ENCODE measurements at regions not wholly inside any gene's neighbourhood (a gene's known extent, or its start where the extent isn't known, plus 50 kb on each side); places are given as distances from the start of the nearest gene placed in this dataset.
"Not testable (repeated sequence)": the region's sequence is repeated elsewhere in the genome, so short reads cannot be mapped to it uniquely, and the experiment has no call there.

DNA sequence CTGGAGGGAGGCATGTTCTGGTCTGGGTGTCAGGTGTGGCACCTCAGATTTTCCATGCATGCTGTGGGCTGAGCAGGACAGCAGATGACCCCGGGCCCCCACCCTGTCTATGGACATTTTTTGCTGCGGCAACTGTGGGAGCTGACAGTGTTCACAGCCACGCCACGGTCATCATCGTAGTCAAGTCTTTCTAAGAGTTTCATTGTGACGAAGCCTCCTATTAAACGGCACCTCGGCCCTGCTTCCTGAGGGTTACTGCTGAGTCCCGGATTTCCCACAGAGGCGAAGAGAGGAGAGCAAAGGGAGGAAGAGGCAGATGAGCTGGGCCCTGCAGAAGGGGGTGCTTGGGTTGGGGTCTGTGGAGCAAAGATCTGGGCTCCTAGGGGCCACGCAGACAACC, 152.1 kb upstream of the POTEB2 start:
- DNase-seq = not testable (repeated sequence)

DNA sequence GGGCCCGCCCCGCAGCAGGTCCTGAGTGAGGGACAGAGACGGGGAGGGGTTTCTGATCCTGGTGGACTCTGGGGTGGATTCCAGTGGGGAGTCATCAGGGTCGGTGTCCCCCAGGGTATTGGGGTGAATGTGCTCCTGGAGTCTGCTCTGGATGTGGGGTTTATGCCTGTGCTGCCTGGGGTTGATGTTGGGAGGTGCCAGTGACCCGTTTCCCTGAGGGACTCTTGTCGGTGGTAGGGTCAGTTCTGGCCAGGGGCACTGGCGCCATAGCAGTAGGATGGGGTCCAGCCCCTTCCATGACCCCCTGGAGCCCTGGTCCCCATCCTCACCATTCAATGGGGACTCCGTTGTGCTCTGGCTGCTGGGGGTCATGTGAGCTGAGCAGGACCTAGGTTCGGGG, 151.2 kb upstream of the POTEB2 start:
- not testable (repeated sequence) for DNase-seq

DNA sequence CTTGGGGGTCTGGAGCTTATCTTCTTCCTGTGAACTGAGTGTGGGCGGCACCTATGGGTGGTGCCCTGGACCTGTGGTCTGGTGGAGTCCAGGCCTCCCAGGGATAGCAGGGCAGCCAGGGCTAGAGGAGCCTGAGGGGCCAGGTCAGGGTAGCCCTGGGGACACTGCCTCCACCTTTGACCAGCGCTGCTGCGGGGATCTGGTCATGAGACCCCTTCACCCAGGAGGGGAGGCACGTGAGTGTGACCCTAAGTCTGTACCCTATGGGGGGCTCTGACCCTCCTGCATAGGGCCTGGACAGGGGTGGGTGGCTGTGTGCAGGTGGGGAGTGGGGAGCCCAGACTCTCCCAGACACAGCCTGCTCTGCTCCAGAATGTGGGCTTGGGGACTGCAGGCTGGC, 150.5 kb upstream of the POTEB2 start:
- DNase-seq = not testable (repeated sequence)

- not testable (repeated sequence) for DNase-seq
Observed at GRCh38 chr15:21015171-21015570, 149.1 kb upstream of the POTEB2 start.

DNA sequence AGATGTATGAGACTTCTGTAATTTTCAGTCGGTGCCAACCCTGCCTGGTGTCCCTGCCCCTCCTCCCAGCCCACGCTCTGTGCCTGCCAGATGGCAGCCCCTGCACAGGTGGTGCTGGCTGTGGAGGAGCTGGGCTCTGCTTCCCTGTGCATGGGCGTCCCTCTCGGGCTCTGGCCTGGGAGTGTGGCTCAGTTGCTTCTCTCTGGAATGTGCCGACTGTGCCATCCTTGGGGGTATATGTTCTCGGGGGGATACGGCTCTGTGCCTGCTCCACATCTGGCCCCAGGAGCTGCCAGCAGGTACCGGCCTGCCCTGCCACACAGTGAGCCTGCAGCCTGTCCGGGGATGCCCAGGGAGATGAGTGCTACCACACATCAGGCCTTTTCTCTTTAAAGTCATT, 147.2 kb upstream of the POTEB2 start:
- DNase-seq = not testable (repeated sequence)

DNA sequence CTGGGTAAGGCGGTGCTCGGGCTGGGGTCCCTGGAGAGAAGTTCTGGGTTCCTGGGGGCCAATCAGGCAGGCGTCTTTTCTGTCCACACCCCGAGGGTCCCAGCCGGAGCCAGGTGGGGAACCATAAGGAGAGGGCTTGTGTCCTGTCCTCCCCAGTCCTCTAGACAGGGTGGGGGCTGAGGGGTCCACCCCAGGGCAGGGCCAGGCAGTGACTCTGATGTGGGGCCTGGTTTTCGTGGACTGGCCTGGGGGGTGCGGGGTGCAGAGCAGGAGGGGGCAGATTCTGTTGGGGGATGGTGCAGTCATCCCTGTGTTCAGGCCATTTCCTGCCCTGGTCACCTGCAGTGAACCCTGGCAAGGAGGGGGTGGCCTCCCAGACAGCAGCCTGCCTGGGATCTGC, 143.5 kb upstream of the POTEB2 start:
- DNase-seq = not testable (repeated sequence)

GRCh38 chr15:21003459-21003858, 137.3 kb upstream of the POTEB2 start:
- not testable (repeated sequence) for DNase-seq

DNA sequence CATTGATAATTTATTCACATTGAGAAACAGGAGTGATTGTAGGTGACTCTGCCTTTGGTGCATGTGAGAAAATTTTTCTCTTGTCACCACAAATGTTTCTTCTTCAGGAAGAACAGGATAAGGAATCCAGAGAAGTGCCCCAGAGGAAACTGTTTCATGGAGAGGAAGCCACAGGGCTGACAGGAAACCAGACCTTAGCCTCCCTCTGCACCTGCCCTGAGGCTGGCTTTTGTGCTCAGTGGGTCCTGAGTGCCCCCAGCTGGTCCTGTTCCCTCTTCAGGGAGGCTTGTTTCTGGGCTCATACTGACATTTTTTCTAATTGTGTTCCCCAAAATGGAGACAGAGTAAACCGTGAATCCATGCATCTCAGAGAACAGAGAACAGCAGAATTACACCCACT, 135.8 kb upstream of the POTEB2 start:
- DNase-seq = not testable (repeated sequence)

DNA sequence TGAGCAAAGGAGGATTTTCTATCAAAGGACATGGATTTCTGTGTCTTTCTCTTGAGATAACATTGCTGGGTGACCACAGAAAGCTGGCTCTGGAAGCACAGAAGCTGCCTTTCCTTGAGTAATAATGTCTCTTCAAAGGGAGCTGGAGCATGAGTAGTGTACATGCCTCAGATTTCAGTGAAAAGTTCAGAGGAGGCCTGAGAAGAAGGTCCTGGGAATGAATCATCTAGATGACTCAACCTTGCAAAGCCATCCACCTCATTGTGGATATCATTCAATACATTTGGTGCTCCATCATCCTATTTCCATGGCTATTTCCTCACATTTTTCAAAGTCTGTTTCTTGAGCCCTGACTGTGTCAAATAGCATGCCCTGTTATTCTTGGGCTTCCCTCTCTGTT, 125.6 kb upstream of the POTEB2 start:
- not testable (repeated sequence) for DNase-seq

GRCh38 chr15:20991253-20991652, 125.1 kb upstream of the POTEB2 start:
- not testable (repeated sequence) for DNase-seq

DNA sequence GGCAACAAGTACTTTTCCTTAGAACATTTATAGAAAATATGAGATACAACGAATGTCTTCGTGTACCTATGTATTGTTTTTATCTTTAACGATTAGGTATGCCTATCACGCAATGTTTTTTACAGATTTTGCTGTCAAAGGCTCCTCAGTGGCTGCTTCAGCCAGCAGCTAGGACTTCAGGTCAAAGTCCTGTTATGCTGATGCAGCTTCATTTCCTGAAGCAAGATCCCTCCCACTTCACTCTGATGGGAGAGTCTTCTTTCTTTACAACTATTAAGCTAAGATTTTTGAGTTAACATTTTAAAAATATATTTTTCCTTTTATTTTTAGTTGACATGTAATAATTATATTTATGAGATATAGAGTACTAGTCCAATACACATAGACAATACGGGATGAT, 120.7 kb upstream of the POTEB2 start:
- not testable (repeated sequence) for DNase-seq

DNA sequence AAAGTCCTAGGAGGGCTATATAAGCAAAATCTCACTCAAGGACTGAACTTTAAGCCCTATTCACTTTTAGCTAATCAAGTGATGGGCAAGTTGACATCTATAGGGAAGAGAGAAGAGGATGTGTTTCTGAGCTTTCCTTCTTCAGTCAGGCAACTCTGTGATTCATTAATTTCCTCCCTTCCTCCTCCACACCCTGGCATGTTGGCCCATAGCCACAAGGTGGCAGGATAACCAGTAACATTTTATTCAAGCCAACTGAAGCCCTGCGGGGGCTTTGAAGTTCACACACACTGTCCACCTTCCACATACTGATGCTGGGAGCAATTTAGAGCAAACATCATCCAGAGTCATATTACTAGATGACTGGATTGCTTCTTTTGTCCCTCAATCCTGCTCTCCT, 111.9 kb upstream of the POTEB2 start:
- not testable (repeated sequence) for DNase-seq

- DNase-seq = not testable (repeated sequence)
Observed at GRCh38 chr15:20972762-20973161, 106.6 kb upstream of the POTEB2 start.

GRCh38 chr15:20959299-20959698, 93.2 kb upstream of the POTEB2 start:
- DNase-seq = not testable (repeated sequence)

DNA sequence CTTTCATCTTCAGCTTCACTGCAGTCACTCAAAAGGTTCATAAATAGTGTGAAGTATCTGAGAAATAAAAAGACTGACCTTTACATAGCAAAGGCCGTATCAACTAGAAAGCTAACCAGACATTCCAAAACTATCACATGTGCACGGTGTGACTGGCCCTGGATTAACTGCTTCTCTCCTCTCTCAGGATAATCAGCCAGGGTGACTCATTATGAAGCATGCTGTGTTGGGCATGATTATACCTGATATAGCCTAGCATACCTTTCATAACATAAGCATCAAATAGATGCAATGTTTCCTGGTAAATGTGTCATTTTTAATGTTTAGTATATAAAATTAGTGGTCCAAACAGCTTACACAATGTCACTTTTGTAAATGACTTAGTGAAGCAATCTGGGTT, 63.2 kb upstream of the POTEB2 start:
- not testable (repeated sequence) for DNase-seq

Measured in activated CD4-positive, alpha-beta T cell treated with anti-CD3 and anti-CD28 coated beads for 48 hours (primary cell).